ENCODE measurements at regions not wholly inside any gene's neighbourhood (a gene's known extent, or its start where the extent isn't known, plus 50 kb on each side); places are given as distances from the start of the nearest gene placed in this dataset.

- TF ChIP-seq YY1 (IDR thresholded peaks at IDR 0.05; ENCODE audit: insufficient read depth, insufficient read length) (no peak), ZNF274 (IDR thresholded peaks at IDR 0.05; ENCODE audit: low read depth, low read length) (no peak)
Measured at GRCh38 chr2:7552825-7553570, 635.8 kb downstream of the RNF144A start.

All from NT2/D1 (cell line).